ENCODE measurements at regions not wholly inside any gene's neighbourhood (a gene's known extent, or its start where the extent isn't known, plus 50 kb on each side); places are given as distances from the start of the nearest gene placed in this dataset.

GRCh38 chr7:106806556-106806955 lies 58.5 kb upstream of the PIK3CG start:
- H3K27ac Mint-ChIP-seq = no peak overlapping the region
- no peak for DNase-seq (ENCODE audit: low spot score)
- H3K4me3 Mint-ChIP-seq (ENCODE audit: low read depth) = no peak overlapping the region
- H3K4me1 Mint-ChIP-seq (ENCODE audit: low read depth) = no peaks in the 10 kb centered on the region
- H3K36me3 Mint-ChIP-seq (ENCODE audit: low read depth) = no peaks in the 10 kb centered on the region
- no peaks in the 10 kb centered on the region for H3K9me3 Mint-ChIP-seq
- intact Hi-C loops (cut with micrococcal nuclease) = no loop called here
- peaks cover 17% of the 10 kb centered on the region for H3K27me3 Mint-ChIP-seq (ENCODE audit: low read depth)

DNA sequence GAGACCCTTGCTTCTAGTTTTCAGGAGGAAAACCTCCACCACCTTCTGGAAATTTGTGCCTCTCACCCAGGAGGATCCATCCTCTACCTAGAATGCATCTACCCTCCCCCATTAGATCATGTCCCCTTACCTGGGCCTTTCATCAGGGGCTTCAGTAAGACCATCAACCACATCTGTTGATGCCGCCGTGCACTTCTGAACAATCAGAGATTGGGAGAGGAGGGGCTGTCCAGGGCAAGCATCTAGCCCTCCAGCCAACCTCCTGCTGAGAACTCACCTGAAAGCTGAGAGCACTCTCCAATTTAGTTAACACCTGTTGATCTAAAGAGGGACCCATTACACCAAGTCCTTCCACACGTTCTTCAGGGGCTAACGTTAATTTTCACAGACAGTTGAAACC lies 57.6 kb upstream of the PIK3CG start:
- H3K27ac Mint-ChIP-seq = no peak overlapping the region
- no peak overlapping the region for H3K4me3 Mint-ChIP-seq (ENCODE audit: low read depth)
- peaks cover 4% of the 10 kb centered on the region for H3K4me1 Mint-ChIP-seq (ENCODE audit: low read depth)
- no peaks in the 10 kb centered on the region for H3K9me3 Mint-ChIP-seq
- intact Hi-C loops (cut with micrococcal nuclease) = no loop called here
- DNase-seq (ENCODE audit: low spot score) = no peak
- no peaks in the 10 kb centered on the region for H3K36me3 Mint-ChIP-seq (ENCODE audit: low read depth)
- H3K27me3 Mint-ChIP-seq (ENCODE audit: low read depth) = peaks cover 17% of the 10 kb centered on the region

GRCh38 chr7:106808967-106809635 lies 56.0 kb upstream of the PIK3CG start:
- intact Hi-C loops (cut with micrococcal nuclease) = no loop called here
- peaks cover 4% of the 10 kb centered on the region for H3K4me1 Mint-ChIP-seq (ENCODE audit: low read depth)
- H3K9me3 Mint-ChIP-seq = no peaks in the 10 kb centered on the region

DNA sequence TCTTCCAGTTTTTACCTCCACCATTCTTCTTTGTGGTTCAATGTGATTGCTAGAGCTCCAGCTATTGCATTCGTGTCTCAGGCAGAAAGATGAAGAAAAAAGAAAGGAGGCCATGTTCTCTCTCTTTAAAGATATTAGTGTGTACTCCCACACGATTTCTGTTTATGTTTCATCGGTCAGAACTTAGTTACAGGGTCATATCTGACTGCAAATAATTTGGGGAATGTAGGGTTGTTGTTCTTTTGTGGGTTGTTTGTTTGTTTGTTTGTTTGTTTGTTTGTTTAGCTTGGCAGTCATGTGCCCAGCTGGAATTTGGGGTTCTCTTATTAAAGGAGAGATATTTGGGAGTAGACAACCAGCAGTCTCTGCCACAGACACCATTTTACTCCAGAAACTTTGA lies 53.6 kb upstream of the PIK3CG start:
- intact Hi-C loops (cut with micrococcal nuclease) = no loop called here
- Mint-ChIP-seq H3K27ac (no peak overlapping the region), H3K9me3 (no peaks in the 10 kb centered on the region), H3K27me3 (ENCODE audit: low read depth) (peaks cover 9% of the 10 kb centered on the region), H3K36me3 (ENCODE audit: low read depth) (no peaks in the 10 kb centered on the region), H3K4me1 (ENCODE audit: low read depth) (peaks cover 4% of the 10 kb centered on the region), H3K4me3 (ENCODE audit: low read depth) (no peak overlapping the region)
- no peak for DNase-seq (ENCODE audit: low spot score)

More at GRCh38 chr7:106808967-106809635, 56.0 kb upstream of the PIK3CG start:
- Mint-ChIP-seq H3K36me3 (ENCODE audit: low read depth) (no peaks in the 10 kb centered on the region), H3K27me3 (ENCODE audit: low read depth) (peaks cover 14% of the 10 kb centered on the region), H3K4me3 (ENCODE audit: low read depth) (no peak overlapping the region), H3K27ac (no peak overlapping the region)
- DNase-seq (ENCODE audit: low spot score) = no peak

- Mint-ChIP-seq H3K9me3 (no peaks in the 10 kb centered on the region), H3K4me1 (ENCODE audit: low read depth) (peaks cover 4% of the 10 kb centered on the region), H3K27ac (no peak overlapping the region), H3K36me3 (ENCODE audit: low read depth) (no peaks in the 10 kb centered on the region), H3K4me3 (ENCODE audit: low read depth) (no peak overlapping the region), H3K27me3 (ENCODE audit: low read depth) (peaks cover 9% of the 10 kb centered on the region)
- DNase-seq (ENCODE audit: low spot score) = peak; percentile 8
- intact Hi-C loops (cut with micrococcal nuclease) = no loop called here
Measured at GRCh38 chr7:106812027-106812643, 52.9 kb upstream of the PIK3CG start.

- Mint-ChIP-seq H3K4me3 (ENCODE audit: low read depth) (no peak overlapping the region), H3K36me3 (ENCODE audit: low read depth) (no peaks in the 10 kb centered on the region), H3K27me3 (ENCODE audit: low read depth) (peaks cover 9% of the 10 kb centered on the region), H3K4me1 (ENCODE audit: low read depth) (peaks cover 4% of the 10 kb centered on the region), H3K9me3 (no peaks in the 10 kb centered on the region), H3K27ac (no peak overlapping the region)
- DNase-seq (ENCODE audit: low spot score) = no peak
- intact Hi-C loops (cut with micrococcal nuclease) = no loop called here
Measured at GRCh38 chr7:106813705-106814305, 51.3 kb upstream of the PIK3CG start.

GRCh38 chr7:106814887-106815286 lies 50.2 kb upstream of the PIK3CG start:
- no peaks in the 10 kb centered on the region for H3K36me3 Mint-ChIP-seq (ENCODE audit: low read depth)

More at GRCh38 chr7:106814887-106815286, 50.2 kb upstream of the PIK3CG start:
- H3K4me1 Mint-ChIP-seq (ENCODE audit: low read depth) = peaks cover 4% of the 10 kb centered on the region
- intact Hi-C loops (cut with micrococcal nuclease) = no loop called here
- H3K4me3 Mint-ChIP-seq (ENCODE audit: low read depth) = no peak overlapping the region
- H3K9me3 Mint-ChIP-seq = no peaks in the 10 kb centered on the region
- DNase-seq (ENCODE audit: low spot score) = no peak
- H3K27me3 Mint-ChIP-seq (ENCODE audit: low read depth) = peaks cover 9% of the 10 kb centered on the region
- no peak overlapping the region for H3K27ac Mint-ChIP-seq

Measured in activated T-helper 2 cell treated with anti-CD3 and anti-CD28 coated beads, Interferon-gamma antibody, Interleukin-2, Interleukin-4, amounts not matched to agents 10 μg/mL and 5 μg/mL and 100 μg/mL, durations not matched to agents 14 hours and 24 hours and 36 hours (primary cell).